H1 (cell line): ENCODE measurements at regions not wholly inside any gene's neighbourhood (a gene's known extent, or its start where the extent isn't known, plus 50 kb on each side); places are given as distances from the start of the nearest gene placed in this dataset.

Experiments
- CTCF ChIA-PET: fragments of 300-600 bp; sonication (Branson Sonifier 250); formaldehyde crosslinking; loops from one replicate; lab custom pipeline; 2021; ENCODE audit not compliant: partially characterized antibody; lab: Charles Lee
- POLR2A ChIA-PET: fragments of 300-600 bp; sonication (Branson Sonifier 250); formaldehyde crosslinking; loops from one replicate; lab custom pipeline; 2021; ENCODE audit warnings: inconsistent platforms; ENCODE audit not compliant: partially characterized antibody; lab: Charles Lee
- DNase-seq, 2 experiments: peaks; one replicate each; pipeline versions ENCODE4 v3.0.0 to v3.0.0-alpha.2; 2010 to 2022; ENCODE audit warnings: low spot score in 2 of 2, low read depth in 1 of 2, mixed read lengths in 1 of 2
- FAIRE-seq: peaks from 2 replicates; lab custom pipeline; 2011; peaks lifted over from hg19 to GRCh38; lab: Jason Lieb, UNC
- H2AFZ ChIP-seq: 2 replicates; pipeline ENCODE4 v1.8.1; 2012; ENCODE audit warnings: low read length, inconsistent platforms
- H2AK5ac ChIP-seq: 2 replicates; pipeline ENCODE4 v1.6.1; 2013; ENCODE audit warnings: low read depth, low read length
- H2BK120ac ChIP-seq: replicated peaks from 2 replicates; pipeline ENCODE3; 2013; ENCODE audit warnings: low read depth, low read length, inconsistent platforms
- H2BK12ac ChIP-seq: 2 replicates; pipeline ENCODE4 v1.6.1; 2013; ENCODE audit warnings: low read depth, low read length
- H2BK15ac ChIP-seq: 2 replicates; pipeline ENCODE4 v1.6.1; 2013; ENCODE audit warnings: low read length
- H2BK20ac ChIP-seq: 2 replicates; pipeline ENCODE4 v1.6.1; 2013; ENCODE audit warnings: low read length
- H2BK5ac ChIP-seq: 2 replicates; pipeline ENCODE4 v1.6.1; 2013; ENCODE audit warnings: low read depth, low read length
- H3K14ac ChIP-seq: 2 replicates; pipeline ENCODE4 v1.6.1; 2013; ENCODE audit warnings: inconsistent platforms; ENCODE audit not compliant: insufficient read length
- H3K18ac ChIP-seq: 2 replicates; pipeline ENCODE4 v1.6.1; 2013; ENCODE audit warnings: low read length; ENCODE audit errors: extremely low read depth
- H3K23ac ChIP-seq: 2 replicates; pipeline ENCODE4 v1.6.1; 2013; ENCODE audit warnings: inconsistent platforms; ENCODE audit not compliant: insufficient read length
- H3K23me2 ChIP-seq: 2 replicates; pipeline ENCODE4 v1.6.1; 2013; ENCODE audit warnings: low read depth, low read length
- H3K27ac ChIP-seq: 2 replicates; pipeline ENCODE4 v1.6.1; 2011; ENCODE audit warnings: low read depth, low read length, inconsistent platforms
- H3K27me3 ChIP-seq, 4 experiments: replicated peaks in 1 of 4; 1 replicate in 1 of 4; 2 replicates in 3 of 4; pipeline versions ENCODE4 v1.6.1 to v1.8.1; 2011 to 2013; ENCODE audit warnings: low read length in 3 of 4, mild to moderate bottlenecking in 3 of 4, inconsistent platforms in 2 of 4, mixed read lengths in 2 of 4, moderate library complexity in 1 of 4; ENCODE audit not compliant: control insufficient read depth in 3 of 4, insufficient read depth in 3 of 4; ENCODE audit errors: extremely low read depth in 1 of 4
- H3K36me3 ChIP-seq, 4 experiments: 2 replicates each; pipeline versions ENCODE4 v1.6.1 to v1.8.1; 2011 to 2013; ENCODE audit warnings: mild to moderate bottlenecking in 4 of 4, low read length in 3 of 4, moderate library complexity in 2 of 4, control low read depth in 1 of 4, inconsistent platforms in 1 of 4; ENCODE audit not compliant: insufficient read depth in 4 of 4, control insufficient read depth in 2 of 4
- H3K4ac ChIP-seq: replicated peaks from 2 replicates; pipeline ENCODE3; 2013; ENCODE audit warnings: low read length, low read depth, mixed read lengths, inconsistent platforms; ENCODE audit not compliant: insufficient read length
- H3K4me1 ChIP-seq, 4 experiments: replicated peaks in 1 of 4; 1 replicate in 1 of 4; 2 replicates in 3 of 4; pipeline versions ENCODE4 v1.6.1 to v1.8.1; 2011 to 2013; ENCODE audit warnings: low read length in 3 of 4, inconsistent platforms in 2 of 4, mixed read lengths in 1 of 4; ENCODE audit not compliant: insufficient read depth in 4 of 4, control insufficient read depth in 3 of 4
- H3K4me2 ChIP-seq, 2 experiments: 2 replicates each; pipeline versions ENCODE4 v1.6.1 to v1.8.1; 2011 to 2013; ENCODE audit warnings: low read depth in 2 of 2, low read length in 2 of 2, control low read depth in 1 of 2, inconsistent platforms in 1 of 2, mild to moderate bottlenecking in 1 of 2; ENCODE audit not compliant: insufficient read depth in 1 of 2
- H3K4me3 ChIP-seq, 4 experiments: fragments of 200-600, 300-600 bp in 1 of 4; sonication (generic), shearing (Covaris generic), sonication (Bioruptor Twin) in 1 of 4; 2 replicates each; pipeline versions ENCODE4 v1.5.1 to v1.8.1; 2011 to 2016; ENCODE audit warnings: low read length in 4 of 4, low read depth in 3 of 4, control low read depth in 2 of 4, inconsistent platforms in 2 of 4, mild to moderate bottlenecking in 2 of 4, mixed read lengths in 1 of 4, moderate library complexity in 1 of 4; ENCODE audit not compliant: insufficient read depth in 2 of 4; ENCODE audit errors: extremely low read depth in 1 of 4
- H3K56ac ChIP-seq: replicated peaks from 2 replicates; pipeline ENCODE3; 2013; ENCODE audit warnings: low read depth, mild to moderate bottlenecking, mixed read lengths, low read length, inconsistent platforms; ENCODE audit not compliant: insufficient read length
- H3K79me1 ChIP-seq: 2 replicates; pipeline ENCODE4 v1.6.1; 2013; ENCODE audit warnings: low read depth, low read length, control low read depth
- H3K79me2 ChIP-seq, 2 experiments: 2 replicates each; pipeline versions ENCODE4 v1.6.1 to v1.8.1; 2012 to 2013; ENCODE audit warnings: low read length in 2 of 2, mild to moderate bottlenecking in 2 of 2, inconsistent platforms in 1 of 2; ENCODE audit not compliant: insufficient read depth in 2 of 2, control insufficient read depth in 1 of 2
- H3K9ac ChIP-seq, 4 experiments: replicated peaks in 1 of 4; 1 replicate in 1 of 4; 2 replicates in 3 of 4; pipeline versions ENCODE4 v1.6.1 to v1.8.1; 2011 to 2013; ENCODE audit warnings: low read depth in 3 of 4, low read length in 3 of 4, control low read depth in 2 of 4, mild to moderate bottlenecking in 2 of 4, moderate library complexity in 2 of 4, inconsistent platforms in 1 of 4; ENCODE audit errors: extremely low read depth in 1 of 4
- H3K9me3 ChIP-seq, 2 experiments: 2 replicates each; pipeline versions ENCODE4 v1.6.1 to v1.8.1; 2012 to 2013; ENCODE audit warnings: mild to moderate bottlenecking in 2 of 2, moderate library complexity in 2 of 2, control low read depth in 1 of 2, inconsistent platforms in 1 of 2, low read depth in 1 of 2, low read length in 1 of 2, mixed read lengths in 1 of 2; ENCODE audit not compliant: insufficient read depth in 2 of 2
- H4K20me1 ChIP-seq, 2 experiments: replicated peaks in 1 of 2; 2 replicates each; pipeline versions ENCODE3 to v1.8.1; 2011 to 2013; ENCODE audit warnings: inconsistent platforms in 2 of 2, low read length in 2 of 2, mild to moderate bottlenecking in 1 of 2; ENCODE audit not compliant: insufficient read depth in 2 of 2, control insufficient read depth in 1 of 2
- H4K5ac ChIP-seq: 2 replicates; pipeline ENCODE4 v1.6.1; 2013; ENCODE audit warnings: low read length, low read depth, mixed read lengths, inconsistent platforms; ENCODE audit not compliant: insufficient read length
- H4K8ac ChIP-seq: 2 replicates; pipeline ENCODE4 v1.8.0; 2013; ENCODE audit warnings: mild to moderate bottlenecking, moderate library complexity, low read length, inconsistent platforms; ENCODE audit not compliant: insufficient read depth; ENCODE audit errors: extremely low read depth
- H4K91ac ChIP-seq: replicated peaks from 2 replicates; pipeline ENCODE3; 2013; ENCODE audit warnings: low read length, mixed read lengths, inconsistent platforms; ENCODE audit not compliant: insufficient read length
- BRCA1 ChIP-seq: IDR thresholded peaks from 2 replicates; pipeline ENCODE4 v1.6.1; 2012; ENCODE audit warnings: low read depth, low read length, improper control_type of control experiment
- CHD1 ChIP-seq: IDR thresholded peaks from 2 replicates; pipeline ENCODE4 v1.6.1; 2012; ENCODE audit warnings: low read depth, low read length, improper control_type of control experiment
- CREB1 ChIP-seq: IDR thresholded peaks from 2 replicates; pipeline ENCODE4 v1.6.1; 2012; ENCODE audit warnings: inconsistent platforms
- GABPA ChIP-seq: IDR thresholded peaks from 2 replicates; pipeline ENCODE4 v1.6.1; 2011; ENCODE audit warnings: mild to moderate bottlenecking, low read length, moderate library complexity, borderline replicate concordance; ENCODE audit not compliant: insufficient read depth
- KDM5A ChIP-seq: fragments of 200-600 bp; IDR thresholded peaks from 2 replicates; pipeline ENCODE4 v1.7.1; 2012; ENCODE audit warnings: mild to moderate bottlenecking, low read length, inconsistent platforms, mixed read lengths
- RXRA ChIP-seq: IDR thresholded peaks from 2 replicates; pipeline ENCODE4 v1.6.1; 2011; ENCODE audit warnings: low read depth, mild to moderate bottlenecking, low read length, moderate library complexity; ENCODE audit not compliant: insufficient read depth
- SIN3A ChIP-seq, 2 experiments: IDR thresholded peaks in 1 of 2; conservative IDR thresholded peaks in 1 of 2; 2 replicates each; pipeline ENCODE4 v1.6.1; 2011 to 2012; ENCODE audit warnings: low read length in 2 of 2, improper control_type of control experiment in 1 of 2, low read depth in 1 of 2, mild to moderate bottlenecking in 1 of 2
- SP1 ChIP-seq: IDR thresholded peaks from 2 replicates; pipeline ENCODE4 v1.6.1; 2011; ENCODE audit warnings: low read depth, low read length
- SP2 ChIP-seq: IDR thresholded peaks from 2 replicates; pipeline ENCODE4 v1.6.1; 2012; ENCODE audit warnings: mild to moderate bottlenecking, low read length, inconsistent platforms
- SRF ChIP-seq: IDR thresholded peaks from 2 replicates; pipeline ENCODE4 v1.6.1; 2011; ENCODE audit warnings: mild to moderate bottlenecking, low read depth, low read length, moderate library complexity
- YY1 ChIP-seq: IDR thresholded peaks from 2 replicates; pipeline ENCODE4 v1.6.1; 2011; ENCODE audit warnings: low read depth, mild to moderate bottlenecking, low read length
- ZNF274 ChIP-seq: IDR thresholded peaks from 2 replicates; pipeline ENCODE4 v1.7.0; 2012; ENCODE audit warnings: low read length, borderline replicate concordance; ENCODE audit errors: extremely low read depth
- WGBS, 2 experiments: shearing (Covaris generic) in 1 of 2; methylation state at CpG; one replicate each; pipeline versions ENCODE4 v1.1.6 to v1.1.7; 2013 to 2015; ENCODE audit warnings: low lambda C conversion rate in 2 of 2, mixed read lengths in 2 of 2, inconsistent platforms in 1 of 2, low coverage in 1 of 2, missing lambda C conversion rate in 1 of 2; ENCODE audit not compliant: insufficient replicate concordance in 2 of 2, insufficient coverage in 1 of 2, insufficient read length in 1 of 2; ENCODE audit errors: extremely low coverage in 1 of 2, missing lambda C conversion rate in 1 of 2; 5-methylcytosine and 5-hydroxymethylcytosine counted together
- TF ChIP-seq, protein P1 (sequence below): IDR thresholded peaks from 2 replicates; pipeline ENCODE4 v1.6.1; 2012; ENCODE audit warnings: inconsistent platforms
- TF ChIP-seq, protein P2 (sequence below): IDR thresholded peaks from 2 replicates; pipeline ENCODE4 v1.6.1; 2012; ENCODE audit warnings: inconsistent platforms

DNA sequence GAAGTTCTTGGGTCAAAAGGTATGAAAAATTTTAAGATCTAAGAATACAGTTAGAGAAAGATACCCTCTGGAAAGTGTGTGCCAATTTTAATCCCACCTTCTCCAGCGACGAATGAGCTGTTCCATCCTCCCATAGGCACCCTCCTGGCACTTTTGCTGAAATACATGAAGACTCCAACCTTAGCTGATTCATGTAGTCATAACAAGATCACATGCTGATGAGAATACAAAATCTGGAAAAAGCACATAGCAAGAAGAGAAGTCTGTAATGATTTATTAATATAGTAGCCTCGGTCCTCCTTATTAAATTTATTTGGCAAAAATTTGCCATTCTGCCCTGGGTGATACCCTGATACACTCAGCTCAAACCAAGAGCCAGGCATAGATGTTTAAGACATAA lies 88.9 kb downstream of the CCR1 start:
- FAIRE-seq (no peak), DNase-seq (no peak)
- Histone ChIP-seq H2BK15ac (no peak overlapping the region), H2BK120ac (no peak overlapping the region), H3K27me3 (no peaks in the 10 kb centered on the region), H4K20me1 (no peaks in the 10 kb centered on the region), H4K5ac (no peak overlapping the region), H3K4me3 (no peak overlapping the region), H3K23ac (no peak overlapping the region), H3K9me3 (no peaks in the 10 kb centered on the region), H3K79me2 (no peaks in the 10 kb centered on the region), H3K4ac (no peak overlapping the region), H3K56ac (no peak overlapping the region), H3K18ac (no peak overlapping the region), H3K4me1 (peaks cover 0 to 3% (median 0%) of the 10 kb centered on the region in 4 experiments; a peak in 3 of 7 replicates), H2BK5ac (no peak overlapping the region), H2BK12ac (no peak overlapping the region), H3K23me2 (no peaks in the 10 kb centered on the region; the same call in 1 of the 2 replicates), H3K14ac (no peak overlapping the region), H4K8ac (no peak overlapping the region), H3K4me2 (no peak overlapping the region), H2AFZ (no peak overlapping the region), H3K27ac (no peak overlapping the region), H2AK5ac (no peak overlapping the region), H3K36me3 (no peaks in the 10 kb centered on the region), H2BK20ac (no peak overlapping the region), H3K79me1 (no peaks in the 10 kb centered on the region), H4K91ac (no peak overlapping the region), H3K9ac (no peak overlapping the region)
- POLR2A ChIA-PET: no interaction called here
- WGBS, 2 experiments: 98% methylated on average over 3 of the region's 3 CpGs; no CpG with 5 or more reads in 1 of the 2 experiments
- CTCF ChIA-PET: interaction anchor here (1.1 kb wide), 1 partner anchor 249 kb away, joined by 5 read pairs; no protein-coding TSS in a partner anchor
- TF ChIP-seq KDM5A (no peak), ZNF274 (no peak), CREB1 (no peak), SP2 (no peak), BRCA1 (no peak), SP1 (no peak), GABPA (no peak), YY1 (no peak), CHD1 (no peak), SRF (no peak), RXRA (no peak), SIN3A (conservative IDR thresholded peaks at IDR 0.05 in 1 of 2, IDR thresholded peaks at IDR 0.05 in 1 of 2; ENCODE audit: low read depth in 1 of 2, low read length in 2 of 2) (no peak)
- TF ChIP-seq, protein P1, sequence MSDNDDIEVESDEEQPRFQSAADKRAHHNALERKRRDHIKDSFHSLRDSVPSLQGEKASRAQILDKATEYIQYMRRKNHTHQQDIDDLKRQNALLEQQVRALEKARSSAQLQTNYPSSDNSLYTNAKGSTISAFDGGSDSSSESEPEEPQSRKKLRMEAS: no peak
- TF ChIP-seq, protein P2, sequence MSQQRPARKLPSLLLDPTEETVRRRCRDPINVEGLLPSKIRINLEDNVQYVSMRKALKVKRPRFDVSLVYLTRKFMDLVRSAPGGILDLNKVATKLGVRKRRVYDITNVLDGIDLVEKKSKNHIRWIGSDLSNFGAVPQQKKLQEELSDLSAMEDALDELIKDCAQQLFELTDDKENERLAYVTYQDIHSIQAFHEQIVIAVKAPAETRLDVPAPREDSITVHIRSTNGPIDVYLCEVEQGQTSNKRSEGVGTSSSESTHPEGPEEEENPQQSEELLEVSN: no peak
